ENCODE measurements at regions not wholly inside any gene's neighbourhood (a gene's known extent, or its start where the extent isn't known, plus 50 kb on each side); places are given as distances from the start of the nearest gene placed in this dataset.

DNA sequence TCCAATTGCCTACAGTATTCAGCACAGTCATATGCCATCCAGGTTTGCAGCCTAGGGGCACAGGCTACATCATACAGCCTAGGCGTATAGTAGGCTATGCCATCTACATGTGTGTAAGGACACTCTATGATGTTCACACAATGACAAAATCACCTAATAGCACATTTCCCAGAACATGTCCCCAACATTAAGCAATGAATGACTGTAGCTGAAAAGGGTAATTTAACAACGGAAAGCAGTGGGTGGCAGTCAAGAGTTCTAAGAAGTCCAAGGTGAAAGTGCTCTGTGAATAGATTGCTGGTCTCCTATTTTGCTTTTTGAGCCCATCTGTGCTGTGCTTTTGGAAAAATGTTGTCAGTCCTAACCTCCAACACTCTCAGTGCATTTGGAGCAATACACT, 162.6 kb downstream of the KLF6 start:
- peaks cover 15% of the 10 kb centered on the region for H3K4me1 ChIP-seq (ENCODE audit: control insufficient read depth, extremely low read depth, insufficient read depth, low read length)
- no peak overlapping the region for H3K27ac ChIP-seq (ENCODE audit: insufficient read depth, low read length)
- no peak overlapping the region for H3K4me2 ChIP-seq (ENCODE audit: extremely low read depth, insufficient read depth, low read length)
- H3K27me3 ChIP-seq (ENCODE audit: control insufficient read depth, insufficient read depth, low read length), result no peaks in the 10 kb centered on the region
- H3K4me3 ChIP-seq (replicated peaks in 1 of 4; ENCODE audit: control extremely low read depth in 1 of 4, insufficient read depth in 1 of 4, low read depth in 3 of 4, low read length in 4 of 4), result no peak overlapping the region
- H3K9me3 ChIP-seq (ENCODE audit: control insufficient read depth, insufficient read depth, low read depth, low read length), result no peaks in the 10 kb centered on the region
- no peaks in the 10 kb centered on the region for H3K79me2 ChIP-seq (ENCODE audit: control insufficient read depth, insufficient read depth, low read length)
- no peak overlapping the region for H3K9ac ChIP-seq (ENCODE audit: insufficient read depth, low read length)
- TF ChIP-seq EZH2 (IDR thresholded peaks at IDR 0.05; ENCODE audit: low read length, missing control alignments), result no peak
- TF ChIP-seq, protein P1, sequence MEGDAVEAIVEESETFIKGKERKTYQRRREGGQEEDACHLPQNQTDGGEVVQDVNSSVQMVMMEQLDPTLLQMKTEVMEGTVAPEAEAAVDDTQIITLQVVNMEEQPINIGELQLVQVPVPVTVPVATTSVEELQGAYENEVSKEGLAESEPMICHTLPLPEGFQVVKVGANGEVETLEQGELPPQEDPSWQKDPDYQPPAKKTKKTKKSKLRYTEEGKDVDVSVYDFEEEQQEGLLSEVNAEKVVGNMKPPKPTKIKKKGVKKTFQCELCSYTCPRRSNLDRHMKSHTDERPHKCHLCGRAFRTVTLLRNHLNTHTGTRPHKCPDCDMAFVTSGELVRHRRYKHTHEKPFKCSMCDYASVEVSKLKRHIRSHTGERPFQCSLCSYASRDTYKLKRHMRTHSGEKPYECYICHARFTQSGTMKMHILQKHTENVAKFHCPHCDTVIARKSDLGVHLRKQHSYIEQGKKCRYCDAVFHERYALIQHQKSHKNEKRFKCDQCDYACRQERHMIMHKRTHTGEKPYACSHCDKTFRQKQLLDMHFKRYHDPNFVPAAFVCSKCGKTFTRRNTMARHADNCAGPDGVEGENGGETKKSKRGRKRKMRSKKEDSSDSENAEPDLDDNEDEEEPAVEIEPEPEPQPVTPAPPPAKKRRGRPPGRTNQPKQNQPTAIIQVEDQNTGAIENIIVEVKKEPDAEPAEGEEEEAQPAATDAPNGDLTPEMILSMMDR (conservative IDR thresholded peaks at IDR 0.05 in 1 of 2, IDR thresholded peaks at IDR 0.05 in 1 of 2; ENCODE audit: low read depth in 1 of 2, low read length in 2 of 2), result no peak
- no peaks in the 10 kb centered on the region for H4K20me1 ChIP-seq (ENCODE audit: control insufficient read depth, extremely low read depth, insufficient read depth, low read length)
- no peaks in the 10 kb centered on the region for H3K36me3 ChIP-seq (ENCODE audit: control insufficient read depth, insufficient read depth, low read length)
- no peak for DNase-seq (ENCODE audit: low read depth in 2 of 2)
- H2AFZ ChIP-seq (ENCODE audit: low read length), result no peak overlapping the region

DNA sequence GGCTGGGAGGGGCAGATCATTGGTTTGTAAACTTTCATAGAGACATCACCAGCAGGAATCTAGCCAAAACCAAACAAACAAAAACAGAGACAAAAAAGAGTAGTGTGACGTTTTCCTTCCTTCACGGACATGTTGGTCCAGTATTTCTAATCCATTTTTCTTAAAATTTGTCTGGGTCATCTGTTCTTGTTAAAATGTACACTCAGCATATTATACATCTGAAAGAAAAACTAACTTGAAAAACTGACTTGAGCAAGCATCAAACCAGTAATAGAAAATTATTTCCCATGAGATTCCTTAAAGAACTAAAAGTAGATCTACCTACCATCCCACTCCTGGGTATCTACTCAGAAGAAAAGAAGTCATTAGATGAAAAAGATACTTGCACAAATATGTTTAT, 164.2 kb downstream of the KLF6 start:
- Histone ChIP-seq H3K4me1 (ENCODE audit: control insufficient read depth, extremely low read depth, insufficient read depth, low read length) (peaks cover 13% of the 10 kb centered on the region), H3K27ac (ENCODE audit: insufficient read depth, low read length) (no peak overlapping the region), H3K4me2 (ENCODE audit: extremely low read depth, insufficient read depth, low read length) (no peak overlapping the region), H3K36me3 (ENCODE audit: control insufficient read depth, insufficient read depth, low read length) (no peaks in the 10 kb centered on the region), H3K79me2 (ENCODE audit: control insufficient read depth, insufficient read depth, low read length) (no peaks in the 10 kb centered on the region), H3K4me3 (replicated peaks in 1 of 4; ENCODE audit: control extremely low read depth in 1 of 4, insufficient read depth in 1 of 4, low read depth in 3 of 4, low read length in 4 of 4) (no peak overlapping the region), H3K27me3 (ENCODE audit: control insufficient read depth, insufficient read depth, low read length) (no peaks in the 10 kb centered on the region), H4K20me1 (ENCODE audit: control insufficient read depth, extremely low read depth, insufficient read depth, low read length) (no peaks in the 10 kb centered on the region), H3K9me3 (ENCODE audit: control insufficient read depth, insufficient read depth, low read depth, low read length) (no peaks in the 10 kb centered on the region), H2AFZ (ENCODE audit: low read length) (no peak overlapping the region), H3K9ac (ENCODE audit: insufficient read depth, low read length) (no peak overlapping the region)
- TF ChIP-seq, protein P1 (conservative IDR thresholded peaks at IDR 0.05 in 1 of 2, IDR thresholded peaks at IDR 0.05 in 1 of 2; ENCODE audit: low read depth in 1 of 2, low read length in 2 of 2), result no peak
- TF ChIP-seq EZH2 (IDR thresholded peaks at IDR 0.05; ENCODE audit: low read length, missing control alignments), result no peak
- DNase-seq (ENCODE audit: low read depth in 2 of 2), result no peak

DNA sequence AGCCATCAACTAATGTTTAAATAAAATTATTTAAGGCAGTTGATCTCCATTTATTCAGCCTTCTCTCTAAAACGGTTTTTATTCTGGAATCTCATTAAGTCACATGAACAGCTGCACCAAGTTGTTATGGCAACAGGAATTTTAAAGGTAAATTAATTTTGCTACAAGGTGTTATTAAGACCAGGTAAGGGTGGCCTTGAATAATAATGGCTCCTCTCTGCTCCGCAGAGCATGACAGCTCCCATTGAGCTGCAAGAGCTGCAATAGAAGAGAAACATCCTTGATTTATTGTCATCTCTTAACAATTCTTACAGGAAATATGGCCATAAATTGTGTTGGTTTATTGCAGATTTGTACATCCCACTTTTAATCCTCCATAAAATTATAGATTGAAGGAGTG, 165.8 kb downstream of the KLF6 start:
- DNase-seq (ENCODE audit: low read depth in 2 of 2), result no peak
- no peak for TF ChIP-seq EZH2 (IDR thresholded peaks at IDR 0.05; ENCODE audit: low read length, missing control alignments)
- TF ChIP-seq, protein P1 (conservative IDR thresholded peaks at IDR 0.05 in 1 of 2, IDR thresholded peaks at IDR 0.05 in 1 of 2; ENCODE audit: low read depth in 1 of 2, low read length in 2 of 2), result no peak
- H3K27ac ChIP-seq (ENCODE audit: insufficient read depth, low read length), result no peak overlapping the region
- no peaks in the 10 kb centered on the region for H3K79me2 ChIP-seq (ENCODE audit: control insufficient read depth, insufficient read depth, low read length)
- H3K36me3 ChIP-seq (ENCODE audit: control insufficient read depth, insufficient read depth, low read length), result no peaks in the 10 kb centered on the region
- peaks cover 7% of the 10 kb centered on the region for H3K4me1 ChIP-seq (ENCODE audit: control insufficient read depth, extremely low read depth, insufficient read depth, low read length)
- H3K4me3 ChIP-seq (replicated peaks in 1 of 4; ENCODE audit: control extremely low read depth in 1 of 4, insufficient read depth in 1 of 4, low read depth in 3 of 4, low read length in 4 of 4), result no peak overlapping the region
- no peak overlapping the region for H3K9ac ChIP-seq (ENCODE audit: insufficient read depth, low read length)
- H3K9me3 ChIP-seq (ENCODE audit: control insufficient read depth, insufficient read depth, low read depth, low read length), result no peaks in the 10 kb centered on the region
- no peak overlapping the region for H3K4me2 ChIP-seq (ENCODE audit: extremely low read depth, insufficient read depth, low read length)
- H4K20me1 ChIP-seq (ENCODE audit: control insufficient read depth, extremely low read depth, insufficient read depth, low read length), result no peaks in the 10 kb centered on the region
- H3K27me3 ChIP-seq (ENCODE audit: control insufficient read depth, insufficient read depth, low read length), result no peaks in the 10 kb centered on the region
- no peak overlapping the region for H2AFZ ChIP-seq (ENCODE audit: low read length)
